ENCODE measurements at regions not wholly inside any gene's neighbourhood (a gene's known extent, or its start where the extent isn't known, plus 50 kb on each side); places are given as distances from the start of the nearest gene placed in this dataset.
"Not testable (repeated sequence)": the region's sequence is repeated elsewhere in the genome, so short reads cannot be mapped to it uniquely, and the experiment has no call there.

- no peak for DNase-seq (ENCODE audit: low read depth in 2 of 2)
Measured at GRCh38 chr4:22573198-22573597, 57.3 kb upstream of the ADGRA3 start.

GRCh38 chr4:22573641-22574040 lies 57.8 kb upstream of the ADGRA3 start:
- DNase-seq (ENCODE audit: low read depth in 2 of 2) = no peak

GRCh38 chr4:22574424-22574823 lies 58.6 kb upstream of the ADGRA3 start:
- DNase-seq (ENCODE audit: low read depth in 2 of 2) = no peak

GRCh38 chr4:22574880-22575279 lies 59.0 kb upstream of the ADGRA3 start:
- no peak for DNase-seq (ENCODE audit: low read depth in 2 of 2)

GRCh38 chr4:22587253-22587652 lies 71.4 kb upstream of the ADGRA3 start:
- no peak for DNase-seq (ENCODE audit: low read depth in 2 of 2)

- no peak for DNase-seq (ENCODE audit: low read depth in 2 of 2)
Measured at GRCh38 chr4:22593933-22594332, 78.1 kb upstream of the ADGRA3 start.

- DNase-seq (ENCODE audit: low read depth in 2 of 2) = no peak
Measured at GRCh38 chr4:22595684-22596083, 79.8 kb upstream of the ADGRA3 start.

- DNase-seq (ENCODE audit: low read depth in 2 of 2) = no peak
Measured at GRCh38 chr4:22596409-22596808, 80.5 kb upstream of the ADGRA3 start.

- no peak for DNase-seq (ENCODE audit: low read depth in 2 of 2)
Measured at GRCh38 chr4:22597471-22597870, 81.6 kb upstream of the ADGRA3 start.

- DNase-seq (ENCODE audit: low read depth in 2 of 2) = not testable (repeated sequence)
Measured at GRCh38 chr4:22598113-22599047, 82.5 kb upstream of the ADGRA3 start.

GRCh38 chr4:22599228-22599928 lies 83.5 kb upstream of the ADGRA3 start:
- not testable (repeated sequence) for DNase-seq (ENCODE audit: low read depth in 2 of 2)

- DNase-seq (ENCODE audit: low read depth in 2 of 2) = not testable (repeated sequence)
Measured at GRCh38 chr4:22599929-22600432, 84.1 kb upstream of the ADGRA3 start.

- DNase-seq (ENCODE audit: low read depth in 2 of 2) = not testable (repeated sequence)
Measured at GRCh38 chr4:22601638-22602037, 85.8 kb upstream of the ADGRA3 start.

- peak; percentile 9 to 33 for DNase-seq (ENCODE audit: low read depth in 2 of 2)
Measured at GRCh38 chr4:22607382-22607781, 85.4 kb upstream of the GBA3 start.

- not testable (repeated sequence) for DNase-seq (ENCODE audit: low read depth in 2 of 2)
Measured at GRCh38 chr4:22609951-22610525, 82.7 kb upstream of the GBA3 start.

- DNase-seq (ENCODE audit: low read depth in 2 of 2) = no peak
Measured at GRCh38 chr4:22614114-22614513, 78.6 kb upstream of the GBA3 start.

- no peak for DNase-seq (ENCODE audit: low read depth in 2 of 2)
Measured at GRCh38 chr4:22616516-22616915, 76.2 kb upstream of the GBA3 start.

- DNase-seq (ENCODE audit: low read depth in 2 of 2) = not testable (repeated sequence)
Measured at GRCh38 chr4:22620144-22620543, 72.6 kb upstream of the GBA3 start.

GRCh38 chr4:22621970-22622369 lies 70.8 kb upstream of the GBA3 start:
- not testable (repeated sequence) for DNase-seq (ENCODE audit: low read depth in 2 of 2)

GRCh38 chr4:22624002-22624401 lies 68.7 kb upstream of the GBA3 start:
- not testable (repeated sequence) for DNase-seq (ENCODE audit: low read depth in 2 of 2)

GRCh38 chr4:22625311-22625710 lies 67.4 kb upstream of the GBA3 start:
- no peak for DNase-seq (ENCODE audit: low read depth in 2 of 2)

- not testable (repeated sequence) for DNase-seq (ENCODE audit: low read depth in 2 of 2)
Measured at GRCh38 chr4:22627851-22628250, 64.9 kb upstream of the GBA3 start.

Measured in stimulated activated CD4-positive, alpha-beta T cell treated with anti-CD3 and anti-CD28 coated beads, Interleukin-12 subunit alpha, Interleukin-12 subunit beta, amount 100 ng/mL, for 24 hours (primary cell).